ENCODE measurements at regions not wholly inside any gene's neighbourhood (a gene's known extent, or its start where the extent isn't known, plus 50 kb on each side); places are given as distances from the start of the nearest gene placed in this dataset.

GRCh38 chr6:81890846-81891245 lies 138.4 kb upstream of the TENT5A start:
- POLR2A ChIA-PET = no interaction called here

More at GRCh38 chr6:81890846-81891245, 138.4 kb upstream of the TENT5A start:
- Mint-ChIP-seq H3K36me3 (no peaks in the 10 kb centered on the region), H3K27me3 (ENCODE audit: low read depth) (no peaks in the 10 kb centered on the region), H3K4me1 (no peaks in the 10 kb centered on the region), H3K27ac (no peak overlapping the region), H3K4me3 (no peak overlapping the region), H3K9me3 (peaks cover 1% of the 10 kb centered on the region)
- CTCF ChIA-PET = interaction anchor here (1.7 kb wide), 1 partner anchor 150 kb away, joined by 3 read pairs; no protein-coding TSS in a partner anchor
- TF ChIP-seq JAZF1 (CRISPR knock-in tag; IDR thresholded peaks at IDR 0.05) (no peak), AFF4 (CRISPR knock-in tag; IDR thresholded peaks at IDR 0.05; ENCODE audit: borderline replicate concordance) (no peak), ETV6 (CRISPR knock-in tag; IDR thresholded peaks at IDR 0.05) (no peak), ATF1 (CRISPR knock-in tag; IDR thresholded peaks at IDR 0.05) (no peak), FOXJ3 (CRISPR knock-in tag; IDR thresholded peaks at IDR 0.05; ENCODE audit: borderline replicate concordance) (no peak), CTCF (IDR thresholded peaks at IDR 0.05) (no peak), FOXP1 (CRISPR knock-in tag; IDR thresholded peaks at IDR 0.05; ENCODE audit: borderline replicate concordance) (no peak), FOXK1 (CRISPR knock-in tag; IDR thresholded peaks at IDR 0.05) (no peak), NFE2L1 (CRISPR knock-in tag; IDR thresholded peaks at IDR 0.05) (no peak), NR1H2 (CRISPR knock-in tag; IDR thresholded peaks at IDR 0.05) (no peak), ZSCAN18 (CRISPR knock-in tag; IDR thresholded peaks at IDR 0.05) (no peak)
- TF ChIP-seq, protein P1, sequence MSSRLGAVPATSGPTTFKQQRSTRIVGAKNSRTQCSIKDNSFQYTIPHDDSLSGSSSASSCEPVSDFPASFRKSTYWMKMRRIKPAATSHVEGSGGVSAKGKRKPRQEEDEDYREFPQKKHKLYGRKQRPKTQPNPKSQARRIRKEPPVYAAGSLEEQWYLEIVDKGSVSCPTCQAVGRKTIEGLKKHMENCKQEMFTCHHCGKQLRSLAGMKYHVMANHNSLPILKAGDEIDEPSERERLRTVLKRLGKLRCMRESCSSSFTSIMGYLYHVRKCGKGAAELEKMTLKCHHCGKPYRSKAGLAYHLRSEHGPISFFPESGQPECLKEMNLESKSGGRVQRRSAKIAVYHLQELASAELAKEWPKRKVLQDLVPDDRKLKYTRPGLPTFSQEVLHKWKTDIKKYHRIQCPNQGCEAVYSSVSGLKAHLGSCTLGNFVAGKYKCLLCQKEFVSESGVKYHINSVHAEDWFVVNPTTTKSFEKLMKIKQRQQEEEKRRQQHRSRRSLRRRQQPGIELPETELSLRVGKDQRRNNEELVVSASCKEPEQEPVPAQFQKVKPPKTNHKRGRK (CRISPR knock-in tag; IDR thresholded peaks at IDR 0.05; ENCODE audit: borderline replicate concordance) = no peak
- TF ChIP-seq, protein P2, sequence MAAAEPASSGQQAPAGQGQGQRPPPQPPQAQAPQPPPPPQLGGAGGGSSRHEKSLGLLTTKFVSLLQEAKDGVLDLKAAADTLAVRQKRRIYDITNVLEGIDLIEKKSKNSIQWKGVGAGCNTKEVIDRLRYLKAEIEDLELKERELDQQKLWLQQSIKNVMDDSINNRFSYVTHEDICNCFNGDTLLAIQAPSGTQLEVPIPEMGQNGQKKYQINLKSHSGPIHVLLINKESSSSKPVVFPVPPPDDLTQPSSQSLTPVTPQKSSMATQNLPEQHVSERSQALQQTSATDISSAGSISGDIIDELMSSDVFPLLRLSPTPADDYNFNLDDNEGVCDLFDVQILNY (CRISPR knock-in tag; IDR thresholded peaks at IDR 0.05) = no peak
- DNase-seq (ENCODE audit: low spot score) (no peak), ATAC-seq (no peak)

All from WTC11 (cell line).